ENCODE measurements at regions not wholly inside any gene's neighbourhood (a gene's known extent, or its start where the extent isn't known, plus 50 kb on each side); places are given as distances from the start of the nearest gene placed in this dataset.
A peak's percentile ranks its signal among the peaks of the same experiment; 100 is the strongest.
"Not testable (repeated sequence)": the region's sequence is repeated elsewhere in the genome, so short reads cannot be mapped to it uniquely, and the experiment has no call there.

GRCh38 chr3:70615286-70615685 is 302.8 kb upstream of the MDFIC2 start:
- ATAC-seq (ENCODE audit: low FRiP score in 2 of 2) (no peak), DNase-seq (no peak)
- no peak for TF ChIP-seq POLR2AphosphoS5 (IDR thresholded peaks at IDR 0.05)
- TF ChIP-seq EP300 (IDR thresholded peaks at IDR 0.05), result no peak
- TF ChIP-seq CTCF (IDR thresholded peaks at IDR 0.05), result no peak
- TF ChIP-seq POLR2A (IDR thresholded peaks at IDR 0.05), result no peak
- H3K9me3 ChIP-seq, result no peaks in the 10 kb centered on the region
- H3K27me3 ChIP-seq, result no peaks in the 10 kb centered on the region
- no peaks in the 10 kb centered on the region for H3K36me3 ChIP-seq
- H3K27ac ChIP-seq, result no peak overlapping the region
- WGBS, 2 donors, result 0 to 38% methylated on average over 1 of the region's 1 CpG
- no peaks in the 10 kb centered on the region for H3K4me1 ChIP-seq
- no peak overlapping the region for H3K4me3 ChIP-seq

- WGBS, 2 donors, result 85 to 87% methylated on average over 6 of the region's 6 CpGs
- H3K27me3 ChIP-seq, result no peaks in the 10 kb centered on the region
These were observed 301.7 kb upstream of the MDFIC2 start for GRCh38 chr3:70614111-70614510.

GRCh38 chr3:70612920-70613319 is 300.5 kb upstream of the MDFIC2 start:
- Histone ChIP-seq H3K9me3 (no peaks in the 10 kb centered on the region), H3K4me1 (no peaks in the 10 kb centered on the region), H3K4me3 (no peak overlapping the region), H3K36me3 (no peaks in the 10 kb centered on the region), H3K27me3 (no peaks in the 10 kb centered on the region), H3K27ac (no peak overlapping the region)
- TF ChIP-seq EP300 (IDR thresholded peaks at IDR 0.05) (no peak), POLR2A (IDR thresholded peaks at IDR 0.05) (no peak)
- 91 to 97% methylated on average over 11 of the region's 11 CpGs for WGBS, 2 donors
- ATAC-seq (ENCODE audit: low FRiP score in 2 of 2) (no peak), DNase-seq (no peak)

More at GRCh38 chr3:70614111-70614510, 301.7 kb upstream of the MDFIC2 start:
- Histone ChIP-seq H3K36me3 (no peaks in the 10 kb centered on the region), H3K27ac (no peak overlapping the region), H3K4me1 (no peaks in the 10 kb centered on the region), H3K9me3 (no peaks in the 10 kb centered on the region), H3K4me3 (no peak overlapping the region)
- DNase-seq (no peak), ATAC-seq (ENCODE audit: low FRiP score in 2 of 2) (no peak)
- TF ChIP-seq EP300 (IDR thresholded peaks at IDR 0.05), result no peak
- no peak for TF ChIP-seq POLR2A (IDR thresholded peaks at IDR 0.05)
- TF ChIP-seq POLR2AphosphoS5 (IDR thresholded peaks at IDR 0.05), result no peak
- no peak for TF ChIP-seq CTCF (IDR thresholded peaks at IDR 0.05)

- H3K4me1 ChIP-seq; H3K4me3 ChIP-seq; H3K27ac ChIP-seq; H3K27me3 ChIP-seq; ATAC-seq (ENCODE audit: low FRiP score in 2 of 2); H3K9me3 ChIP-seq; H3K36me3 ChIP-seq: not testable (repeated sequence)
- peak in 1 of 2 donors; percentile 69 for DNase-seq
- 95% methylated on average over 15 to 24 of the region's 25 CpGs for WGBS, 2 donors
These were observed 299.3 kb upstream of the MDFIC2 start for GRCh38 chr3:70611667-70612277.

- ATAC-seq (ENCODE audit: low FRiP score in 2 of 2), result no peak
- TF ChIP-seq CTCF (IDR thresholded peaks at IDR 0.05) (no peak), POLR2AphosphoS5 (IDR thresholded peaks at IDR 0.05) (no peak), EP300 (IDR thresholded peaks at IDR 0.05) (no peak), POLR2A (IDR thresholded peaks at IDR 0.05) (no peak)
- Histone ChIP-seq H3K27me3 (no peaks in the 10 kb centered on the region), H3K4me1 (no peaks in the 10 kb centered on the region), H3K36me3 (no peaks in the 10 kb centered on the region), H3K4me3 (no peak overlapping the region), H3K9me3 (no peaks in the 10 kb centered on the region), H3K27ac (no peak overlapping the region)
- no peak for DNase-seq
These were observed 296.0 kb upstream of the MDFIC2 start for GRCh38 chr3:70608434-70608833.

GRCh38 chr3:70607469-70607868 is 295.0 kb upstream of the MDFIC2 start:
- no peak for DNase-seq
- 73 to 82% methylated on average over 4 of the region's 4 CpGs for WGBS, 2 donors
- no peak overlapping the region for H3K27ac ChIP-seq
- no peaks in the 10 kb centered on the region for H3K4me1 ChIP-seq
- TF ChIP-seq POLR2A (IDR thresholded peaks at IDR 0.05) (no peak), POLR2AphosphoS5 (IDR thresholded peaks at IDR 0.05) (no peak), CTCF (IDR thresholded peaks at IDR 0.05) (no peak), EP300 (IDR thresholded peaks at IDR 0.05) (no peak)
- no peak for ATAC-seq (ENCODE audit: low FRiP score in 2 of 2)
- H3K27me3 ChIP-seq, result no peaks in the 10 kb centered on the region
- no peak overlapping the region for H3K4me3 ChIP-seq
- H3K36me3 ChIP-seq, result no peaks in the 10 kb centered on the region
- H3K9me3 ChIP-seq, result no peaks in the 10 kb centered on the region
